ENCODE measurements at regions not wholly inside any gene's neighbourhood (a gene's known extent, or its start where the extent isn't known, plus 50 kb on each side); places are given as distances from the start of the nearest gene placed in this dataset.

DNA sequence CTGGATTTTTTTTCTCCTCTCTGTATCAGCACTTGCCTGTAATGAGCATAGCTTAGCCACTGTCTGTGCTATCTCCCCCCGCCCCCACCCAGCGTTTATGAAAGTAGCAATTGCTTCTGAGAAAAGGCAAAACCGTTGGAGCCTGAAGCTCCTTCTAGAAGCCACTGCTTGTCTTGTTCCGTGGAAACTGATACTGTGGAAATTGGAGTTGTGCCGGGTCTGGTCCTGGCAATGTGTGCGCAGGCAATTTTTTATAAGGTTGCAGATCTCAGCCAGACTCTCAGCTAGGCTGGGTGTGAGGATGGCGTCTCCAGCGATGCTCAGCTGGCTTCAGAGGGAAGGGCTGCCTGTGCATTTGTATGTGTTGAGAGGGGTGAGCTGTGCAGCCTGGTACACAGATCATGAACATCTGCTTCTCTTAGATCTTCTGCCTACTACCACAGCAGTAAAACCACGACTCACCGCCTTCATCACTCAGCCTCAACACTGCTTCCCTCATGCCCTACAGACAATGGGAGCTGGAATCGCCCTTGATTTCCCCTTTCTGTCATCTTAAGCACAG, 72.4 kb upstream of the GTSF1L start:
- DNase-seq: no peak

DNA sequence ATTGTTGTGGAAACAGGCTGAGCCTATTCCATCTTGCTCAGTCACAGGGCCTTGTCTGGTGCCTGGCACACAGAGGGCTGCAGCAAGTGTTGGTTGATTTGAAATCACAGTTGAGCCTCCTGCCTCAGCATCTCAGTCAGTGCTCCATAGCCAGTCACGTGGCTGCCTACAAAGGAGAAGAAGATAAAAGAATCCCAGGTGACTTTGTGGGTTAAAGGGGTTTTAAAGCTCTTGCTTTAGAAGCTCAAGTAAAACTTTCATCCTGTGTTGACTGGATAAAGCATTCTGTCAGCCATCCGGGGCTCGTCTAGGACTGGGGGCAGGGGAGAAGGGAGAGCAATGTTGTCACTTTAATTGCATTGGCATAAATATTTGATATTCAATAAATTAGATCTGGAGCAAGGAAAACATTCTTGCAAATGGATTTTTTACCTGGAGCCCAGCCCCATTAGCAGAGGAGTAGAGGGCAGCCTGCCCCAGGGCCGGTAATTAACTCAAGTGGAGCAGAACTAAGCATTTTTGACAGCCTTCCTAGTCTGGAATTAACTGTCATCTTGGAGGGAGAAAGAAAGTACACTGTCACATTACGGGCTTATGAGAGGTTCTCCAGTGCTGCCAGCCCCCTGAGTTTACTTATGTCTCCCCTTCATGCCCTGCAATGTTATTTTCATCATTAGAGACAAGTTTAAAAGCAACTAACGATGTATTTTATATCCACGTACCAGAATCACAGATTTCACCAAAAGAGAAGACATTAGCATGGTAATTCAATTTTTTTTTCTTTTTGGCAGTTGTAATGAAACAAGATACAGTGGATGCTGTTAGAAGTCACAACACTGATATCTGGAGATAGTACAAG, 71.7 kb upstream of the GTSF1L start:
- no peak for DNase-seq

DNA sequence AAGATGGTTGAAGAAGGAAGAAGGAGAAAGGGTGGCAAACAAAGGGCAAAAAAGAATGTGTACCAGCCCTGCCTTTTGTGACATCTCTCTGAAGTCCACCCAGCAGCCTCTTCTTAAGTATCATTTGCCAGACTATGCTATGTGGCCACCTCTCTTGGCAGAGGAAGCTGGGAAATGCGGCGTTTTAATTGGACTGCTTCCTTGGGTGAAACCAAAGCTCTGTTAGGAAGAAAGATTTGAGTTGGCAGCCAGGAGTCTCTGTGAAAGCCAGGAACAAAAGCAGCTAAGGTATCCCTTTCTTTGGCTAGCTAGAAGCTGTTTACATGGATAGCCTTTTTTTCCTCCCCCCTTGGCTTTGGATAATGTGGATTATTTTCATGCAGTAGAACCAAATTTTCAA, 67.5 kb upstream of the GTSF1L start:
- no peak for DNase-seq

DNA sequence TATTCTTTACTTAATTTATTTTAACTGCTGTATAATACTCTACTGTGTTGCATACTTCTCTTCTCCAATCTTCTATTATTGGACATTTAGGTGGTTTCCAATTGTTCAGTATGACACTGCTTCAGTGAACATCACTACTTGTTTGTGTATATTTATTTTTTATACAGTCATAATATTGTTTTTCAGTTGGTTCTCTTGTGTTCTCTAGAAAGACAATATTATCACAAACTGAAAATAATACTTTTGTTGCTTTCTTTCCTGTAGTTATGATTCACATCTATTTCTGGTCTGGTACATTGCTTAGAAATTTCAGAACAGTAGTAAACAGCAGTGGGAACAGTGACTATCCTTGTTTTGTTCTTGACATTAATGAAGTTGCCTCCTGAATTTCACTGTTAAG, 62.8 kb upstream of the GTSF1L start:
- DNase-seq: no peak

DNA sequence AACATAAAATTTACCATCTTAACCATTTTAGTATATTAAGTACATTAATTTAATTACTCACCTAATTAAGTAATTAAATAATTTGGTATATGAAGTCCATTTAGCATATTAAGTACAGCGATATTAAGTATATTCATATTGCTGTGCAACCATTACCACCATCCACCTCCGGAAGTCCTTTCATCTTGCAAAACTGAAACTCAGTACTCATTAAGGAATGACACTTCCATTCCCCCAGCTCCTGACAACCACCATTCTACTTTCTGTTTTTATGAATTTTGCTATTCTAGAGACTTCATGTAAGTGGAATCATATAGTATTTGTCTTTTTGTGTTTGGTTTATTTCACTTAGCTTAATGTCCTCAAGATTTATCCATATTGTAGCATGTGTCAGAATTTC, 61.1 kb upstream of the GTSF1L start:
- no peak for DNase-seq

DNA sequence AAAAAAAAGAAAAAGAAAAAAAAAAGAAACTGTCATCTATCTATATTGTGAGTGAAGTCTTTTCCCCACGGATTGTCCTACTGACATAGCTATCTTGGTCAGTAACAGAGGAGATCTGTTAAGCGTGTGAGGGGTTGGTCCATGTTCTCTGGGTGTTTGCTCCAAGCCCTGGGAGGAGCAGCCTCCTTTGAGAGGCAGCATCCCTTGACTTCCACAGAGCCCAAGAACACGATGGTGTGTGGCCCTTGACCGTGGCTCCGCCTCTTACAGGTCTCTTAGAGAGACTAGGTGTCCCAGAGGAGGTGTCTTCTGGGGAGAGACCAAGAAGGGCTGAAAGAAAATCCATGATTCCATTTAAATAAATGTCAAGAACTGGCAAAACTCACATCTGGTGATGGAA, 60.1 kb upstream of the GTSF1L start:
- DNase-seq: no peak

DNA sequence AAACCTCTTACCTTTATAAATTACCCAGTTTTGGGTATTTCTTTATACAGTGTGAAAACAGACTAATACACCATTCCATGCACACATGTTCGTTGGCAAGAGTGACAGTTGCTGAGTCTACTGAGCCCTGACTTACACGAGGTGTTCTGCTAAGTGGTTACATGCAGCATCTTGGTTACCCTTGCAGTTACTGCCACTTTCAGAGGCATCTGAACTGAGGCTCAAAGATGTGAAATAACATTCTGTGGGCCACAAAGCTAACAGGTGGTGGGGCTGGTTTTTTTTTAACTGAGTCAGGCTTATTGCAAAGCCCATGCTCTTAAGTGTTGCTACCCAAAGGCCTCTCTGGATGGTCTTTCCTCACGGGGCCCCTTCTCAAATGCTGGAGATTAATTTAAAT, 54.4 kb upstream of the GTSF1L start:
- DNase-seq: no peak

DNA sequence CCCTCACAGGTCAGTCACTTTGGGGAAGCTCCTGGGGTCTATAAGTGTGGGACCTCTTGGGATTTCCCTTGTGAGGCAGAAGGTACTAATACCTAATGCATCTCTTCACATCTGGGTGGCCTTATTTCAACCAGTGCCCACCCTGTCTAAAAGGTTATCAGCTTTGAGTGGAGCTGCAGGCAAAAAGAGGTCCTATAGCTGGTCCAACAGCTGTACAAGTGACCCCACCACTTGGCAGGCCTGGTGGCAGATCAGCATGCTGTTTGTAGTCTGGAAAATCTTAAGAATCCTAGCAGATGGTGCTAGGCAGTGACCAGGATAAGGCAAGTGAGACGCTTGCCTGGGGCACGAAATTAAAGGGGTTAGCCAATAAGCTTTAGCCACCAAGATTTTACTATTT, 51.6 kb upstream of the GTSF1L start:
- no peak for DNase-seq

DNA sequence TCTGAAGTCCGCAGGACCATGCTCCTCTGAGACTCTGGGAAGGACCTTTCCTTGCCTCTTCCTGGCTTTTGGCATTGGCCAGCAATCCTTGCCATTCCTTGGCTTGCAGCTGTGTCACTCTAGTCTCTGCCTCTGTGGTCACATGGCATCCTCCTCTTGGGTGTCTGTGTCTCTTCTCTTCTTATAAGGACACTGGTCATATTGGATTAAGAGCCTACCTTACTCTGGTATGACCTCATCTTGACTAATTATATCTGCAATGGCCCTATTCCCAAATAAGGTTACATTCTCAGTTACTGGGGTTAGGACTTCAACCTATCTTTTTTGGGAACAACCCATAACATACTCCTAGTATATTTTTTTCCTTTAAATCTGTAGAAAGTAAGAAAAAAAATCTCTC, 49.9 kb upstream of the GTSF1L start:
- no peak for DNase-seq
